B cell (primary cell): ENCODE measurements at regions not wholly inside any gene's neighbourhood (a gene's known extent, or its start where the extent isn't known, plus 50 kb on each side); places are given as distances from the start of the nearest gene placed in this dataset.

Experiments used
- CTCF ChIP-seq: fragments of 200-600 bp; IDR thresholded peaks from one replicate; pipeline ENCODE4 v1.8.0; 2022; ENCODE audit warnings: antibody characterized with exemption, mild to moderate bottlenecking
- EZH2 ChIP-seq: IDR thresholded peaks from 2 replicates; pipeline ENCODE4 v1.6.1; 2012; ENCODE audit warnings: borderline replicate concordance, low read depth, mild to moderate bottlenecking, moderate library complexity, low read length; ENCODE audit not compliant: insufficient read depth, poor library complexity, severe bottlenecking

- TF ChIP-seq CTCF (no peak), EZH2 (no peak)
These were observed 67.3 kb upstream of the TMEM229A start for GRCh38 chr7:124100190-124100589.
